ENCODE measurements at regions not wholly inside any gene's neighbourhood (a gene's known extent, or its start where the extent isn't known, plus 50 kb on each side); places are given as distances from the start of the nearest gene placed in this dataset.

DNA sequence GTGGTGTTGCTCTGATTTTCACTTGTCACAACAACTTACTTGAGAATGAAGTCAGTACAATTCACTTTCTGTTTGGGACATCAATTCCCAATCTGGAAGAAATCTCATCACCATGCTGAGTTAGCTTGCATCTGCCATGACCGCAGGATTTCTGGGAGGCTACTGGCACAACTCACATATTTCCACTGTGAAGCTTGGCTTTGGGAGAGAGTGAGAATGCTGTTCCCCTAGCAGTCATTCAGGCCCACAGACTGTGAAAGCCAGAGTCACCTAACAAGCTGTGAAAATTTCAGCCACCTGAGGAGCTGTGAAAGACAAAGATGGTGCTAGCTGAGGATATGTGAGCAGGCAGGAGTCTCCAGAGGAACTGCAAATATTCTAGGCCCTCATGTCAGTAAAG, 365.2 kb upstream of the TUSC1 start:
- Mint-ChIP-seq H3K9me3 (peaks cover 0 to 14% (median 6%) of the 10 kb centered on the region in 7 donors), H3K4me1 (no peaks in the 10 kb centered on the region), H3K27ac (no peak overlapping the region), H3K27me3 (no peaks in the 10 kb centered on the region), H3K4me3 (no peak overlapping the region), H3K36me3 (no peaks in the 10 kb centered on the region)
- DNase-seq = no peak
- no peak for ATAC-seq (ENCODE audit: low read depth in 2 of 2)

DNA sequence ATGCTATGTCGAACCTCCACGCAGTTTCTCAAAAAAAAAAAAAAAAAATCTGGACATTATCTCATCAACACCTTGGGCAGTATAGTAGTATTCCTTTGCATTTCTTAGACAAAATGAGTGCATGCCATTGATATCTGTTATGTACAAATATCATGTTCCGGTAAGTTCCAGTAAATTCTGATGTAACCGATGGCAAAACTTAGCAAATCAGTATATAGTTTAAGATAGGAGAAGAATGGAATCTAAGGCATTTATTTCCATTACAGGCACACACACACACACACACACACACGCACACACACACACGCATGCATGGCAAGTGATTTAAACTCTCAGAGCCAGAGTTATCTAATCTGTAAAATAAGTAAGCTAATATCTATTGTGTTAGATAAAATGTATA, 356.5 kb upstream of the TUSC1 start:
- Mint-ChIP-seq H3K4me3 (no peak overlapping the region), H3K27me3 (no peaks in the 10 kb centered on the region), H3K4me1 (no peaks in the 10 kb centered on the region), H3K36me3 (no peaks in the 10 kb centered on the region), H3K9me3 (peaks cover 2 to 8% (median 5%) of the 10 kb centered on the region in 7 donors), H3K27ac (no peak overlapping the region)
- no peak for DNase-seq
- no peak for ATAC-seq (ENCODE audit: low read depth in 2 of 2)

DNA sequence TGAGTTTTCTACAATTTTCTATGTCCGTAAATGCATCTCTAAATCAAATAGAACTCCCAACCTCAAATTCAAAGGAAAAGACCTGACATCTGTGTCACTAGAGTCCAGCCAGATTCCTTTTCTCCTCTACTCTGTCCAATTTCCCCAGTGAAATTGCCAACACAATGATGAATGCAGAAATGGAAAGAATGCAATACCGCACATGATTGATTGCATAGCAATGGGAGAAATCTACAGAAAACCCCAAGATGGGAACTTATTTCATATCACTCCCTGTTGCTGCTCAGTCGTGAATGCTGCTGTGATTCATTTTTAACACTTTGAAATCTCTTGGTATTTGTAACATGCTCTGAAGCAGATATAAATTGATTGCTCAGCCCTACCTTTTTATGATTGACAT, 355.1 kb upstream of the TUSC1 start:
- Mint-ChIP-seq H3K27me3 (no peaks in the 10 kb centered on the region), H3K4me1 (no peaks in the 10 kb centered on the region), H3K9me3 (peaks cover 0 to 5% (median 1%) of the 10 kb centered on the region in 7 donors), H3K27ac (no peak overlapping the region), H3K36me3 (no peaks in the 10 kb centered on the region), H3K4me3 (no peak overlapping the region)
- ATAC-seq (ENCODE audit: low read depth in 2 of 2) (no peak), DNase-seq (no peak)

DNA sequence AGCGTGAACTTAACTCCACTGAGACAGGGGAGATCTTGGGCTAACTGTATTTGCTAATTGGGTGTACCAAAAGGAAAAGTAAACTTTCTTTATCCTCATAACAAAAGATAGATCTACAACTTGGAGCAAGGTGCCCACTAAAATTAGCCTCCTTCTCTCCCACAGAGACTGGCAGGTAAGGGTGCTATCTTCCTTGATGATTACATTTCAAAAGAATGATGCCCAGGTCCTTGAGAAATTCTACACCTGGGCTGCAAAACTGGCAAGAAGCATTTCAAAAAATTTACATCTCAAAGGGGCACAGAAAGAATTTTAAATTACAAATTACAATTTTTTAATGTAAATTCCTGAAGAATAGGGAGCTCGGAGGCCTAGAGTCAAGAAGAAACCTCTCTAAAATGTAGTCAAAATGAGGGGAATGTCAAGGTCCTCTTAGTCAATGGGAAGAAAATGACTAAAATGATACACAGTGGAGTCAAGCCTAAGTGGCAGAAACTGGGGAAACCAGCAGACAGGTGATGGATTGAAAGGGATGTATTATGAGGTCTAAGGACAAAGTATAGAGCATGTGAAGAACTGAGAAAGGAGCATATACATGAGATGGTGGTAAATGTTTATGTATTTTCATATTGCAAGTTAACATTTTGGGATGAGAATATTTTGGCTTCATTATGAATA, 348.3 kb upstream of the TUSC1 start:
- no peak overlapping the region for H3K4me3 Mint-ChIP-seq
- ATAC-seq (ENCODE audit: low read depth in 2 of 2) = no peak
- no peak for DNase-seq
- H3K36me3 Mint-ChIP-seq = no peaks in the 10 kb centered on the region
- H3K27me3 Mint-ChIP-seq = no peaks in the 10 kb centered on the region
- no peaks in the 10 kb centered on the region for H3K4me1 Mint-ChIP-seq
- H3K9me3 Mint-ChIP-seq = peaks cover 0 to 6% (median 3%) of the 10 kb centered on the region in 7 donors
- peak overlapping the region in 1 of 6 donors; percentile 30 for H3K27ac Mint-ChIP-seq

DNA sequence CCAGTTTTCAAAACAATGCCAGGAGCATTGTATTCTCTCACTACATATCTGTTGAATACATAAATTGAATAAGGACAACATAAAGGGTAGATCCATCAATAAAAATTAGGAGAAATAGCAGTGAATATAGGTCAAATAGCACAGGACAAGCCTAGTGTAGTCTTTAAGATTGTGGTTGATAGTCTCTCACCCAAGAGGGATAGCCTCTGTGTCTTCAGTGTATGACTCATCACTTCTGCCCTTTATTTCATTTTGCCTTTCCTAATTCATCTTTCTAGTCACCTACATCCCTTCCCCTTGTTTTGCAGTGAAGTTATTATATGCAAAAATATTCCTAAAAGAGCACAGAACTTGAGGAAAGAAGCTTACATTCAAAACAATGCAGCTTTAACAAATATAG, 335.0 kb upstream of the TUSC1 start:
- Mint-ChIP-seq H3K36me3 (no peaks in the 10 kb centered on the region), H3K4me1 (no peaks in the 10 kb centered on the region), H3K27ac (no peak overlapping the region), H3K9me3 (peaks cover 4 to 10% (median 7%) of the 10 kb centered on the region in 7 donors), H3K4me3 (no peak overlapping the region), H3K27me3 (no peaks in the 10 kb centered on the region)
- ATAC-seq (ENCODE audit: low read depth in 2 of 2) = no peak
- no peak for DNase-seq

DNA sequence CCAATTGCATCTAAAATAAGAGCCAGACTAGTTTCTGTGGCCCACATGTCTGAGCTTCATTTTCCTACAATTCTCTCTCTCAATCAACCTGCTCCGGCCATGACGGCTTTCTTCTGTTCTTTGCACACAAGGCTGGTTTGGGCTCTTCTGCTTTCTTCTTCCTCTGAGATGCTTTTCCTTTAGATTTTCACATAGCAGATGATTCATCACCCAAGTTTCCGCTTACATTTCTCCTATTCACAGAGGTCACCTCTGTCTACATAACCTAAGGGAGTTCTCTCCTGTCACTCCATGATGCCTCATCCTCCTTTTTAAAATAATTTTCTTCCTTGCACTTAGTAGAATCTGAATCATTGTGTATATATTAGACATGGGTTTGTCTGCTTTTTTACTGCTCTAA, 334.6 kb upstream of the TUSC1 start:
- peaks cover 0 to 6% (median 3%) of the 10 kb centered on the region in 7 donors for H3K9me3 Mint-ChIP-seq
- no peak overlapping the region for H3K4me3 Mint-ChIP-seq

DNA sequence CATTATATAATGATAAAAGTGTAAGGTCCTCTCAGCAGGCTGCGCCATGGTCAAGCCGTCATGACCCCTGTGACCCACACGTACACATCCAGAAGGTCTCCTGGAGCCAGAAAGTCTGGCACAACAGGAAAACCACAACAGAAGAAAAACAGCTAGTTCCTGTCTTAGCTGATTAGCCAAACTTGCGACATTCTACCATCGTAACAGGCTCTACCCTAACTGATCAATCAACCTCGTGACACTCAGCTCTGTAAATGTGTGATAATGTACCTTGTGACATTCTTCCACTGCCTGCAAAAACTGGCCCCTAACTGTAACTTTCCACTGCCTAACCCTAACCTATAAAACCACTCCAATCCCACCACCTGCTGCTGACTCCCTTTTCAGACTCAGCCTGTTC, 316.4 kb upstream of the TUSC1 start:
- no peak for DNase-seq
- Mint-ChIP-seq H3K27me3 (no peaks in the 10 kb centered on the region), H3K4me1 (no peaks in the 10 kb centered on the region), H3K4me3 (no peak overlapping the region), H3K9me3 (peaks cover 8 to 34% (median 19%) of the 10 kb centered on the region in 7 donors), H3K27ac (no peak overlapping the region), H3K36me3 (no peaks in the 10 kb centered on the region)
- no peak for ATAC-seq (ENCODE audit: low read depth in 2 of 2)

More for the DNA sequence above, 334.6 kb upstream of the TUSC1 start:
- Mint-ChIP-seq H3K36me3 (no peaks in the 10 kb centered on the region), H3K27me3 (no peaks in the 10 kb centered on the region), H3K27ac (peak overlapping the region in 1 of 6 donors; percentile 0), H3K4me1 (no peaks in the 10 kb centered on the region)
- DNase-seq (no peak), ATAC-seq (ENCODE audit: low read depth in 2 of 2) (no peak)

DNA sequence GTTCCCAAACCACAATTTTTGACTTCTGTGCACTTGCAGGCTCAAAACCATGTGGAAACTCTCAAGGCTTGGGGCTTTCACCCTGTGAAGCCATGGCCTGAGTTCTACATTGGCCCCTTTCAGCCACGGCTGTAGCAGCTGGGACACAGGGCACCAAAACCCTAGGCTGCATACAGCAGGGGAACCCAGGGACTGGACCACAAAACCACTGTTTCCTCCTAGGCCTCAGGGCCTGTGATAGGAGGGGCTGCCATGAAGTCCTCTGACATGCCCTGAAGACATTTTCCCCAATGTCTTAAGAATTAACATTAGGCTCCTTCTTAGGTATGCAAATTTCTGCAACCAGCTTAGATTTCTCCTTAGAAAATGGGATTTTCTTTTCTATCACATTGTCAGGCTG, 312.1 kb upstream of the TUSC1 start:
- DNase-seq = no peak

DNA sequence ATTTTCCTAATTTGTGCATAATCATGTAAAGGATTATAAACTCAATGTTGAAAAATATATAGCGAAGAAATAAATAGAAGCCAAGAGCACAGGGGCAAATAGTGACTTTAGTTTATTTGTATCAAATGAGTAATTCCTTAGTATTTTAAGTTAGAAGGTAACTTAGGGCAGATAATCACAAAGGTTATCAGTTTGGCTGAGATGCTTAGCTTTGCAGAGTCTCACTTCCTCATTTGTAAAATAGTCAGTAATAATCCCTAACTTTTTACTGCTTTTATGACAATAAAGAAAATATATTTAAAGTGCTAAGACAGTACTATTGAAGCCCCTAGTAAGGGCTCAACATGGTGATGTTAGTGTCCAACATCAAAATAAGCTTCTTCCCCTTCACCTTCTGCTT, 297.4 kb upstream of the TUSC1 start:
- Mint-ChIP-seq H3K9me3 (peaks cover 2 to 12% (median 6%) of the 10 kb centered on the region in 7 donors), H3K27me3 (no peaks in the 10 kb centered on the region), H3K36me3 (no peaks in the 10 kb centered on the region), H3K4me1 (no peaks in the 10 kb centered on the region), H3K4me3 (no peak overlapping the region), H3K27ac (no peak overlapping the region)
- no peak for ATAC-seq (ENCODE audit: low read depth in 2 of 2)
- no peak for DNase-seq

More for the DNA sequence above, 312.1 kb upstream of the TUSC1 start:
- no peak overlapping the region for H3K27ac Mint-ChIP-seq
- no peak overlapping the region for H3K4me3 Mint-ChIP-seq
- peaks cover 19 to 59% (median 33%) of the 10 kb centered on the region in 7 donors for H3K9me3 Mint-ChIP-seq
- H3K36me3 Mint-ChIP-seq = peaks cover 0 to 4% of the 10 kb centered on the region in 2 donors
- ATAC-seq (ENCODE audit: low read depth in 2 of 2) = no peak
- no peaks in the 10 kb centered on the region for H3K4me1 Mint-ChIP-seq
- H3K27me3 Mint-ChIP-seq = no peaks in the 10 kb centered on the region

DNA sequence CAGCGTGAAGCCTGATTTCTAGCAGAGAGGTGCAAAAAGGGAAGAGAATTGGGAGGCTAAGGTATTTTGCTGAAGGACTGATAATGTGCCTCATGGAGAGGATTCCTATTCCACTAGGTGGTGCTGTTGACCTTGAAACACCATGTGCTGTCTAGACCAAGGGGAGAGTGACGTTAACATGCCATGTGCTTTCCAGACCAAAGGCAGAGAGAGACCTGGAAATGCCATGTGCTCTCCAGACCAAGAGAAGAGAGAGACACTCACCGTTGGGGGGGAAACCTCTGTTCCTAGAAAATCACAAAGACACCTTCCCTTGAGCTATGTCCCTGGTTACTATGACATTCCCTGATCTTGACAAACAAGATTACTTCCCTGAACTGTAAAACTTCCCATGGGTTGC, 286.0 kb upstream of the TUSC1 start:
- no peak for DNase-seq
- H3K27ac Mint-ChIP-seq = no peak overlapping the region
- no peak for ATAC-seq (ENCODE audit: low read depth in 2 of 2)
- no peak overlapping the region for H3K4me3 Mint-ChIP-seq
- no peaks in the 10 kb centered on the region for H3K4me1 Mint-ChIP-seq
- H3K9me3 Mint-ChIP-seq = peaks cover 3 to 13% (median 5%) of the 10 kb centered on the region in 7 donors
- H3K36me3 Mint-ChIP-seq = no peaks in the 10 kb centered on the region
- no peaks in the 10 kb centered on the region for H3K27me3 Mint-ChIP-seq

DNA sequence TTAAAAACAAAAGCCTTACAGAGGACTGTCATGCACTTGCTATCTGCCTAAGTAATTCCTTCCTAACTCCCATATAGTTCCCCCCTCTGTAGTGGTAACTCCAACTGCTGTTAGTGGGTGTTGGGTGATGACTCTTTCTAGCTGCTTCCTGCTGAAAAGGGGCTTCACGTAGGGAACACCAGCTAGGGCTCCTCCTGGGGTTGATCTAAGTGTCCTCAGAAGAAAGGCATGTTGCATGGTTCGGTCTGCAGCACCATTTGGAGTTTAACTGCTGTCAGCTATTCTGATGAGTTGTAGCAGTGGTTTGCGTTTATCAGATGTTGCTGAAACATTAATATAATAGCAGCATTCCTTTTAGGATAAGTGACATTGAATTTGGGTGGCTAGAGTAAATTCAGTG, 281.9 kb upstream of the TUSC1 start:
- DNase-seq = no peak
- H3K27me3 Mint-ChIP-seq = no peaks in the 10 kb centered on the region
- H3K9me3 Mint-ChIP-seq = peaks cover 1 to 19% (median 6%) of the 10 kb centered on the region in 7 donors
- H3K27ac Mint-ChIP-seq = no peak overlapping the region
- no peak overlapping the region for H3K4me3 Mint-ChIP-seq
- ATAC-seq (ENCODE audit: low read depth in 2 of 2) = no peak
- no peaks in the 10 kb centered on the region for H3K4me1 Mint-ChIP-seq
- H3K36me3 Mint-ChIP-seq = no peaks in the 10 kb centered on the region

DNA sequence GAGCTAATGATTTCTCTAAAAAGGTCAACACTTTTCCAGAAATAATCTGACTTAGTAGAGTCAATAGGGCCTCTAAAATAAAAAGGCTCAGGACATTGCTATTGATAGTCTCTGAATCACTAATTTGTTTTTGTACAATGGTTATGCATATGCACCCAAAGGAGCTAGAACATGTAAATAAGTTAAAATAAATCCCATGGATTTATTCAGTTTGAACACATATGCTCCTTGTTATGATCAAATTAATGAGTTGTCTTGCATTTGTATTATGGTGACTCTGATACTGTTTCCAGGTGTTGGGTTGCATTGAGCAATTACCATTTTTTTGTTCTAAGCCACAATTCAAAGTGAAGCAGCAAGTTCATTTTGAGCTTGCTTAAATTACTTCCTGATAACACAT, 276.0 kb upstream of the TUSC1 start:
- no peak for ATAC-seq (ENCODE audit: low read depth in 2 of 2)
- no peaks in the 10 kb centered on the region for H3K36me3 Mint-ChIP-seq
- no peak overlapping the region for H3K27ac Mint-ChIP-seq
- no peak overlapping the region for H3K4me3 Mint-ChIP-seq
- DNase-seq = no peak
- no peaks in the 10 kb centered on the region for H3K4me1 Mint-ChIP-seq
- H3K9me3 Mint-ChIP-seq = peaks cover 0 to 13% (median 6%) of the 10 kb centered on the region in 7 donors
- no peaks in the 10 kb centered on the region for H3K27me3 Mint-ChIP-seq

DNA sequence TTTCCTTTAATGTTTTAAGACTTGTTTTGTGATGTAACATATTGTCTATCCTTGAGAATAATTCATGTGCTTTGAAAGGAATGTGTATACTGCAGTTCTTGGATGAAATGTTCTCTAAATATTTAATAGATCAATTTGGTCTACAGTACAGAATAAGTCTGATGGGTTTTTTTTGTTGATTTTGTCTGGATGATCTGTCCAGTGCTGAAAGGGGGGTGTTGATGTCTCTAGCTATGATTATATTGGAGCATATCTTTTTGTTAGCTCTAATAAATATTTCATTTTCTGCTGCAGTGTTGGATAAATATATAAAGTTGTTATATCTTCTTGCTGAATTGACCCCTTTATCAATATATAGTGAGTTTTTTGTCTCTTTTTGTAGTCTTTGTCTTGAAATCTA, 269.9 kb upstream of the TUSC1 start:
- Mint-ChIP-seq H3K4me3 (no peak overlapping the region), H3K27ac (no peak overlapping the region), H3K36me3 (no peaks in the 10 kb centered on the region), H3K4me1 (no peaks in the 10 kb centered on the region), H3K27me3 (no peaks in the 10 kb centered on the region), H3K9me3 (peaks cover 3 to 26% (median 12%) of the 10 kb centered on the region in 7 donors)
- ATAC-seq (ENCODE audit: low read depth in 2 of 2) = no peak
- no peak for DNase-seq

DNA sequence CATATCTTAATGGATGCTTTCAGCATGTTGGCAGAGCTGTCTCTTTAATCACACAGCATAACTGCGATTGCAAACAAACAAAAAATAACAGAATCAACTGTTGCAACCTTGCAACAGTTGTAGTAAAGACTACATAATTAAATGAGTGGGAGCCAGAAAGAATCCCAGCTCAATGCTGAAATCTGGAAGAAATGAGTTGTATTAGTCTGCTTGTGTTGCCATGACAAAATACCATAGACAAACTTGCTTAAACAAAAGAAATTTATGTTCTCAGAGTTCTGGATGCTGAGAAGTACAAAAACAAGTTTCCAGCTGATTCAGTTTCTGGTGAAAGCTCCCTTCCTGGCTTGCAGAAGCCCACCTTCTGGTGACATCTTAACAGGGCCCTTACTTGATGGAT, 260.9 kb upstream of the TUSC1 start:
- DNase-seq = no peak
- no peaks in the 10 kb centered on the region for H3K4me1 Mint-ChIP-seq
- H3K4me3 Mint-ChIP-seq = no peak overlapping the region

DNA sequence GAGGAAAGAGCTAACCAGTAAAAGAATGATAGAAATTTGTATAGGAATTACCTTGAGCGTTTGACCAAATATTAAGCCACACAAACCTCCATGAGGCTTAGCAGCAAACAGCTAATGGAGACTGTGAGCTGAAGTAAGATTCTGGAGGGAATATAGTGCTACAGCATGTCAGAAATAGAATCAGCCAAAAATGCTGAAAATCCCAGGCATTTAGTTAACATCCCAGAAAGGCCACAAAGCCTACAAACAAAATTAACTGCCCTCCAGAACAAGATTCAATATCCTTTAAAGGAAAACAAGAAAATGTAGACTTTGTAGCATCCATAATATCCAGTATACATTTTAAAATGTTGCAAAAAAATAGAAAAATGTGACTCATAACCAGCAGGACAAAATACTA, 257.8 kb upstream of the TUSC1 start:
- ATAC-seq (ENCODE audit: low read depth in 2 of 2) = no peak
- no peak overlapping the region for H3K4me3 Mint-ChIP-seq
- H3K4me1 Mint-ChIP-seq = no peaks in the 10 kb centered on the region
- no peaks in the 10 kb centered on the region for H3K36me3 Mint-ChIP-seq
- H3K27me3 Mint-ChIP-seq = no peaks in the 10 kb centered on the region
- H3K27ac Mint-ChIP-seq = no peak overlapping the region
- H3K9me3 Mint-ChIP-seq = peaks cover 0 to 7% (median 4%) of the 10 kb centered on the region in 7 donors
- no peak for DNase-seq

More for the DNA sequence above, 260.9 kb upstream of the TUSC1 start:
- ATAC-seq (ENCODE audit: low read depth in 2 of 2) = no peak
- H3K27me3 Mint-ChIP-seq = no peaks in the 10 kb centered on the region
- no peaks in the 10 kb centered on the region for H3K36me3 Mint-ChIP-seq
- H3K27ac Mint-ChIP-seq = no peak overlapping the region
- peaks cover 0 to 5% (median 0%) of the 10 kb centered on the region in 7 donors for H3K9me3 Mint-ChIP-seq
